HCT116 (cell line): ENCODE measurements at regions not wholly inside any gene's neighbourhood (a gene's known extent, or its start where the extent isn't known, plus 50 kb on each side); places are given as distances from the start of the nearest gene placed in this dataset.

Experiments used
- EZH2phosphoT487 ChIP-seq: fragments of 200-600 bp; IDR thresholded peaks from 2 replicates; pipeline ENCODE4 v1.6.1; 2018; ENCODE audit warnings: antibody characterized with exemption, borderline replicate concordance
- JUND ChIP-seq: IDR thresholded peaks from 2 replicates; pipeline ENCODE4 v1.6.1; 2012
- POLR2AphosphoS5 ChIP-seq: IDR thresholded peaks from 2 replicates; pipeline ENCODE4 v1.6.1; 2011; ENCODE audit warnings: mild to moderate bottlenecking, low read depth, low read length, moderate library complexity
- RAD21 ChIP-seq: IDR thresholded peaks from 2 replicates; pipeline ENCODE4 v1.6.1; 2012; ENCODE audit warnings: low read depth, mild to moderate bottlenecking
- SRF ChIP-seq: IDR thresholded peaks from 2 replicates; pipeline ENCODE4 v1.6.1; 2012; ENCODE audit warnings: low read depth
- YY1 ChIP-seq: IDR thresholded peaks from 2 replicates; pipeline ENCODE4 v1.6.1; 2011; ENCODE audit warnings: low read length, low read depth, moderate library complexity, mild to moderate bottlenecking; ENCODE audit not compliant: insufficient replicate concordance; ENCODE audit errors: extremely low read depth
- ZNF274 ChIP-seq: fragments of 200-500 bp; sonication (Bioruptor generic); IDR thresholded peaks from 2 replicates; pipeline ENCODE4 v1.6.1; 2014; ENCODE audit warnings: mild to moderate bottlenecking, low read depth, low read length, inconsistent platforms
- TF ChIP-seq, protein P1 (sequence below), 3 experiments: fragments of 200-600 bp in 1 of 3; sonication (generic) in 1 of 3; IDR thresholded peaks in 2 of 3; conservative IDR thresholded peaks in 1 of 3; 2 replicates each; pipeline ENCODE4 v1.5.1; 2012 to 2017; ENCODE audit warnings: low read depth in 2 of 3, low read length in 2 of 3, antibody characterized with exemption in 1 of 3, borderline replicate concordance in 1 of 3, control low read depth in 1 of 3, mild to moderate bottlenecking in 1 of 3, mixed read lengths in 1 of 3, mixed run types in 1 of 3, moderate library complexity in 1 of 3; ENCODE audit not compliant: insufficient read depth in 1 of 3
- TF ChIP-seq, protein P2 (sequence below): IDR thresholded peaks from 2 replicates; pipeline ENCODE4 v1.6.1; 2012

- TF ChIP-seq, protein P1, sequence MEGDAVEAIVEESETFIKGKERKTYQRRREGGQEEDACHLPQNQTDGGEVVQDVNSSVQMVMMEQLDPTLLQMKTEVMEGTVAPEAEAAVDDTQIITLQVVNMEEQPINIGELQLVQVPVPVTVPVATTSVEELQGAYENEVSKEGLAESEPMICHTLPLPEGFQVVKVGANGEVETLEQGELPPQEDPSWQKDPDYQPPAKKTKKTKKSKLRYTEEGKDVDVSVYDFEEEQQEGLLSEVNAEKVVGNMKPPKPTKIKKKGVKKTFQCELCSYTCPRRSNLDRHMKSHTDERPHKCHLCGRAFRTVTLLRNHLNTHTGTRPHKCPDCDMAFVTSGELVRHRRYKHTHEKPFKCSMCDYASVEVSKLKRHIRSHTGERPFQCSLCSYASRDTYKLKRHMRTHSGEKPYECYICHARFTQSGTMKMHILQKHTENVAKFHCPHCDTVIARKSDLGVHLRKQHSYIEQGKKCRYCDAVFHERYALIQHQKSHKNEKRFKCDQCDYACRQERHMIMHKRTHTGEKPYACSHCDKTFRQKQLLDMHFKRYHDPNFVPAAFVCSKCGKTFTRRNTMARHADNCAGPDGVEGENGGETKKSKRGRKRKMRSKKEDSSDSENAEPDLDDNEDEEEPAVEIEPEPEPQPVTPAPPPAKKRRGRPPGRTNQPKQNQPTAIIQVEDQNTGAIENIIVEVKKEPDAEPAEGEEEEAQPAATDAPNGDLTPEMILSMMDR (IDR thresholded peaks at IDR 0.05 in 2 of 3, conservative IDR thresholded peaks at IDR 0.05 in 1 of 3; ENCODE audit: borderline replicate concordance in 1 of 3, insufficient read depth in 1 of 3, low read depth in 2 of 3, low read length in 2 of 3) = no peak
- TF ChIP-seq RAD21 = no peak
- no peak for TF ChIP-seq JUND
- no peak for TF ChIP-seq SRF
- no peak for TF ChIP-seq POLR2AphosphoS5
- TF ChIP-seq, protein P2, sequence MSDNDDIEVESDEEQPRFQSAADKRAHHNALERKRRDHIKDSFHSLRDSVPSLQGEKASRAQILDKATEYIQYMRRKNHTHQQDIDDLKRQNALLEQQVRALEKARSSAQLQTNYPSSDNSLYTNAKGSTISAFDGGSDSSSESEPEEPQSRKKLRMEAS = no peak
- no peak for TF ChIP-seq ZNF274
- TF ChIP-seq EZH2phosphoT487 = no peak
- no peak for TF ChIP-seq YY1
These were observed 147.8 kb upstream of the BCOR start for GRCh38 chrX:40245488-40246071.
